Left lung (tissue), 4 donors: ENCODE measurements at regions not wholly inside any gene's neighbourhood (a gene's known extent, or its start where the extent isn't known, plus 50 kb on each side); places are given as distances from the start of the nearest gene placed in this dataset.

ENCODE experiments used
- ATAC-seq: fragments of 200-7000 bp; cut with Tn5 transposase; one replicate; pipeline ENCODE4 v1.9.1; 2020; ENCODE audit warnings: moderate library complexity
- DNase-seq, 4 donors: peaks; one replicate each; pipeline ENCODE4 v3.0.0-alpha.2; 2013 to 2020
- H3K27ac ChIP-seq, 2 donors: fragments of 200-600 bp; sonication (generic) in 1 of 2; one replicate each; pipeline versions ENCODE4 v1.5.0 to v1.8.0; 2020 to 2021
- H3K27me3 ChIP-seq, 2 donors: fragments of 200-600 bp; sonication (generic) in 1 of 2; one replicate each; pipeline versions ENCODE4 v1.5.0 to v1.8.0; 2020 to 2021
- H3K36me3 ChIP-seq, 2 donors: fragments of 200-600 bp; sonication (generic) in 1 of 2; one replicate each; pipeline versions ENCODE4 v1.5.0 to v1.8.0; 2020 to 2021
- H3K4me1 ChIP-seq, 2 donors: fragments of 200-600 bp; one replicate each; pipeline ENCODE4 v1.8.0; 2021
- H3K4me3 ChIP-seq, 2 donors: fragments of 200-600 bp; sonication (generic) in 1 of 2; one replicate each; pipeline versions ENCODE4 v1.5.0 to v1.8.0; 2020 to 2021; ENCODE audit warnings: mild to moderate bottlenecking in 1 of 2
- H3K9me3 ChIP-seq, 2 donors: fragments of 200-600 bp; sonication (generic) in 1 of 2; one replicate each; pipeline versions ENCODE4 v1.5.0 to v1.8.0; 2020 to 2021
- intact Hi-C, 2 donors: fragments of 100-400 bp; cut with DNase I; formaldehyde crosslinking; loops; one replicate each; pipeline versions ENCODE4 v1.11.2 to v1.14.2; 2022
- TF ChIP-seq, protein P1 (sequence below), 2 donors: fragments of 200-600 bp; sonication (generic) in 1 of 2; IDR thresholded peaks; one replicate each; pipeline versions ENCODE4 v1.5.0 to v1.8.0; 2021; ENCODE audit warnings: antibody characterized with exemption in 2 of 2
- donor health status: DM: no; HTN: yes; CAD: no.
- donor health status: DM: no; HTN: no; CAD: no.

DNA sequence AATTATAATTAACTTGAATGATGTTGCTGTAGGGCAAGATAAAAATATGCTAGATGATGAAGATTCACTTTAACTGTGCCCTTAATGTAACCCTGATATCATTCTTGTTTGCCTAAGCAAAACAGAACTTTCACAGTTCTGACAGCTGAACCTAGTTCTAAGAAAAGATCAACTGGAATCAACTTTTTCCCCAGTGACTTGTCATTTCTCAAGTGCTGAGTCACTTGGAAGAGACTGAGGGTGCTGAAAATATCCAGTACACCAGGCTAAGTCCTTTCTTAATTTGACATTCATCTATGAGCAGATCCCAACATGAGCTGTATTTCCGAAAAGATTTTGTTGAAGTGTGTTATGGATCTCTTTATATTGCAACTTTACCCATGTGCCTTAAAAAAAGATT is 140.4 kb downstream of the MID1IP1 start:
- TF ChIP-seq, protein P1, sequence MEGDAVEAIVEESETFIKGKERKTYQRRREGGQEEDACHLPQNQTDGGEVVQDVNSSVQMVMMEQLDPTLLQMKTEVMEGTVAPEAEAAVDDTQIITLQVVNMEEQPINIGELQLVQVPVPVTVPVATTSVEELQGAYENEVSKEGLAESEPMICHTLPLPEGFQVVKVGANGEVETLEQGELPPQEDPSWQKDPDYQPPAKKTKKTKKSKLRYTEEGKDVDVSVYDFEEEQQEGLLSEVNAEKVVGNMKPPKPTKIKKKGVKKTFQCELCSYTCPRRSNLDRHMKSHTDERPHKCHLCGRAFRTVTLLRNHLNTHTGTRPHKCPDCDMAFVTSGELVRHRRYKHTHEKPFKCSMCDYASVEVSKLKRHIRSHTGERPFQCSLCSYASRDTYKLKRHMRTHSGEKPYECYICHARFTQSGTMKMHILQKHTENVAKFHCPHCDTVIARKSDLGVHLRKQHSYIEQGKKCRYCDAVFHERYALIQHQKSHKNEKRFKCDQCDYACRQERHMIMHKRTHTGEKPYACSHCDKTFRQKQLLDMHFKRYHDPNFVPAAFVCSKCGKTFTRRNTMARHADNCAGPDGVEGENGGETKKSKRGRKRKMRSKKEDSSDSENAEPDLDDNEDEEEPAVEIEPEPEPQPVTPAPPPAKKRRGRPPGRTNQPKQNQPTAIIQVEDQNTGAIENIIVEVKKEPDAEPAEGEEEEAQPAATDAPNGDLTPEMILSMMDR (IDR thresholded peaks at IDR 0.05): no peak
- intact Hi-C loops: no loop called here
- H3K4me3 ChIP-seq: no peak overlapping the region
- H3K27ac ChIP-seq: no peak overlapping the region
- H3K36me3 ChIP-seq: no peaks in the 10 kb centered on the region
- no peaks in the 10 kb centered on the region for H3K4me1 ChIP-seq
- no peaks in the 10 kb centered on the region for H3K9me3 ChIP-seq
- ATAC-seq: no peak
- no peak for DNase-seq
- H3K27me3 ChIP-seq: no peaks in the 10 kb centered on the region

DNA sequence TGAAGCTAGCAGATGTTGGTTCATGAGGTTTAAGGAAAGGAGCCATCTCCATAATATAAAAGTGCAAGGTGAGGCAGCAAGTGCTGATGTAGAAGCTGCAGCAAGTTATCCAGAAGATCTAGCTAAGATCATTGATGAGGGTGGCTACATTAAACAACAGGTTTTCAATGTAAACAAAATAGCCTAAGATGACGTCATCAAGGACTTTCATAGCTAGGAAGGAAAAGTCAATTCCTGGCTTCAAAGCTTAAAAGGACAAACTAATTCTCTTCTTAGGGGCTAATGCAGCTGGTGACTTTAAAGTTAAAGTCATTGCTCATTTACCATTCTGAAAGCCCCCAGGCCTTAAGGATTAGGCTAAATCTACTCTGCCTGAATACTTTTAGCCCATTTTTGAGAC is 141.9 kb downstream of the MID1IP1 start:
- TF ChIP-seq, protein P1 (IDR thresholded peaks at IDR 0.05): no peak
- Histone ChIP-seq H3K9me3 (no peaks in the 10 kb centered on the region), H3K36me3 (no peaks in the 10 kb centered on the region), H3K27me3 (no peaks in the 10 kb centered on the region), H3K27ac (no peak overlapping the region), H3K4me3 (no peak overlapping the region), H3K4me1 (no peaks in the 10 kb centered on the region)
- ATAC-seq (no peak), DNase-seq (no peak)
- intact Hi-C loops: no loop called here

DNA sequence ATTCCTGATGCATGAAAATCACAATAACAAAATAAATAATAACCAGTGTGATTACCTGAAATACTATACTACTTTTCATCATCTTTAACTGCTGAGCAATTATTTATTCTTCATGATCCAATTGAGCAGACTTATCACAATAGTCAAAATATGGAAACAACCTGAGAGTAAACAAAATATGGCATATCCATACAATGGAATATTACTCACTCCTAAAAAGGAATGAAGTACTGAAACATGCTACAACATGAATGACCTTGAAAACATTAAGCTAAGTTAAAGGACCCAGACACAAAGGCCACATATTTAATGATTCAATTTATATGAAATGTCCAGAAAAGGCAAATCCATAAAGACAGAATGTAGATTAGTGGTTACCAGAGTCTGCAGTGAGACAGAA is 146.8 kb downstream of the MID1IP1 start:
- no peak overlapping the region for H3K4me3 ChIP-seq
- H3K4me1 ChIP-seq: no peaks in the 10 kb centered on the region
- no peaks in the 10 kb centered on the region for H3K9me3 ChIP-seq
- no peak for ATAC-seq
- H3K27me3 ChIP-seq: no peaks in the 10 kb centered on the region
- DNase-seq: no peak
- no peak overlapping the region for H3K27ac ChIP-seq
- intact Hi-C loops: no loop called here
- H3K36me3 ChIP-seq: no peaks in the 10 kb centered on the region
- TF ChIP-seq, protein P1 (IDR thresholded peaks at IDR 0.05): no peak

DNA sequence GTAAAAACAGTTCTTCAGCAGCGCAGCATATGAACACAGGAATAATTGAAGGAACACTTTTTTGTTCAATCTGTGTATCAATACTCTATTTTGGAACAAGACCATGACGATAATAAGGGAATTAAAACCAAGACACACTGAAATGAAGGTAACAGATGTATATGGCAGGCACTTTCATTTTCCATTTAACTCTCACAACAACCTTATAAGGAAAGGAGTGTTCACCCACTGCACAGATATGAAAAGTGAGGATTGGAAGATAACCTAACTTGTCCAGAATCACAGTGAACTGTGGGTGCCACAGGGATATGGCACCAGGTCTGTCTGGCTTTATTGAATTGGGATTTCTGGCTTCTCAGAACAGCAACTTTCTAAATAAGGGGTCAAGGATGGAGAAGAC is 153.3 kb downstream of the MID1IP1 start:
- no peak overlapping the region for H3K27ac ChIP-seq
- no peak for DNase-seq
- intact Hi-C loops: no loop called here
- no peaks in the 10 kb centered on the region for H3K9me3 ChIP-seq
- ATAC-seq: no peak
- no peaks in the 10 kb centered on the region for H3K27me3 ChIP-seq
- TF ChIP-seq, protein P1 (IDR thresholded peaks at IDR 0.05): no peak
- no peaks in the 10 kb centered on the region for H3K4me1 ChIP-seq
- no peak overlapping the region for H3K4me3 ChIP-seq
- no peaks in the 10 kb centered on the region for H3K36me3 ChIP-seq

DNA sequence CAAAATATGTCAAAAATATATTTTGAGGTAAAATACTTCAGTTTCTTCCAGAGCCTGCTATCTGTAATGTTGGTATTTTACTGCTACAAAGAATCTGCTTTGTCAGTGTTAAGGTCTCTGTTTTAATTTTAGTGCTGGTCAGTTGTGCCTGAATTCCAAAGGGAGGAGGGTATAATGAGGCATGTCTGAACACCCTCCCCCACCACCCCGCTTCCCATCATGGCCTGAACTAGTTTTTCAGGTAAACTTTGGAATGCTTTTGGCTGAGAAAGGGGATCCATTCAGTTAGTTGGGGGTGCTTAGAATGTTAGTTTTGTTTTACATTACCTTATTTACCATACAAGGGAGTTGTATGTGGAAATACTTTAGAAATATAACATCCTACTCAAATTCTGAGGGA is 158.5 kb downstream of the MID1IP1 start:
- H3K4me1 ChIP-seq: no peaks in the 10 kb centered on the region
- intact Hi-C loops: no loop called here
- peaks cover 0 to 6% of the 10 kb centered on the region in 2 donors for H3K9me3 ChIP-seq
- H3K4me3 ChIP-seq: no peak overlapping the region
- H3K27ac ChIP-seq: no peak overlapping the region
- no peaks in the 10 kb centered on the region for H3K27me3 ChIP-seq
- ATAC-seq: no peak
- no peak for DNase-seq
- TF ChIP-seq, protein P1 (IDR thresholded peaks at IDR 0.05): no peak
- H3K36me3 ChIP-seq: no peaks in the 10 kb centered on the region
